ENCODE measurements at regions not wholly inside any gene's neighbourhood (a gene's known extent, or its start where the extent isn't known, plus 50 kb on each side); places are given as distances from the start of the nearest gene placed in this dataset.

- H3K79me1 ChIP-seq (ENCODE audit: low read depth in 1 of 2, low read length in 2 of 2): no peaks in the 10 kb centered on the region
- no peak for TF ChIP-seq MAZ (IDR thresholded peaks at IDR 0.05; ENCODE audit: borderline replicate concordance, low read depth, low read length)
- ChIA-PET POLR2A (ENCODE audit: unreplicated experiment) (no interaction called here), CTCF (no interaction called here)
- intact Hi-C loops (cut with micrococcal nuclease): loop anchor here (5.0 kb wide), 1 partner anchor 923 kb away; no protein-coding TSS in a partner anchor
- WGBS, 2 experiments (ENCODE audit: extremely low coverage in 2 of 2, insufficient read length in 1 of 2): no CpG with 5 or more reads among the region's 4 CpGs
- no peak overlapping the region for H3K9ac ChIP-seq (ENCODE audit: low read depth, low read length)
- no peak overlapping the region for H2BK120ac ChIP-seq (ENCODE audit: low read depth, low read length)
- dilution Hi-C loops (cut with HindIII; ENCODE audit: low sequenced_read_pairs, unreplicated experiment): no loop called here
- H3K9me3 ChIP-seq (ENCODE audit: control insufficient read depth, insufficient read depth, low read length): peaks cover 10% of the 10 kb centered on the region; the same call in 1 of the 2 replicates
- no peak overlapping the region for H4K5ac ChIP-seq (ENCODE audit: low read depth, low read length)
- no peak overlapping the region for H4K8ac ChIP-seq (ENCODE audit: low read depth in 2 of 2, low read length in 2 of 2)
- no peak overlapping the region for H3K4me3 ChIP-seq (ENCODE audit: insufficient read depth, low read depth, low read length)
- H3K14ac ChIP-seq (replicated peaks; ENCODE audit: low read depth, low read length): no peak overlapping the region
- H3K9me1 ChIP-seq (ENCODE audit: insufficient read depth, low read length): no peaks in the 10 kb centered on the region
- no peak for ATAC-seq (ENCODE audit: low read depth)
- H3K56ac ChIP-seq (ENCODE audit: extremely low read depth, insufficient read depth, low read length): no peak overlapping the region
- no peaks in the 10 kb centered on the region for H4K20me1 ChIP-seq (ENCODE audit: insufficient read depth, low read length)
- no peak overlapping the region for H2AFZ ChIP-seq (replicated peaks; ENCODE audit: low read length, poor library complexity)
- H3K18ac ChIP-seq (ENCODE audit: low read depth, low read length): no peak overlapping the region
- H3K4me2 ChIP-seq (ENCODE audit: low read depth, low read length): no peak overlapping the region
- H2AK9ac ChIP-seq (replicated peaks; ENCODE audit: low read depth, low read length, poor library complexity): no peak overlapping the region
- H3K4me1 ChIP-seq (ENCODE audit: control insufficient read depth, insufficient read depth, low read length): no peaks in the 10 kb centered on the region
- in situ Hi-C loops (cut with MboI; ENCODE audit: low sequenced_read_pairs): no loop called here
- no TSS peak for BruUV-seq (replicated peaks)
- no peak overlapping the region for H2AK5ac ChIP-seq (ENCODE audit: low read depth, low read length)
- H2BK5ac ChIP-seq (ENCODE audit: low read depth, low read length, poor library complexity, severe bottlenecking): no peak overlapping the region
- DNase-seq: no peak
- H3K23ac ChIP-seq (ENCODE audit: low read depth, low read length): no peak overlapping the region
- H3K4ac ChIP-seq (ENCODE audit: low read depth, low read length): no peak overlapping the region
- H3K27ac ChIP-seq (ENCODE audit: insufficient read depth, low read length): no peak overlapping the region
- no peaks in the 10 kb centered on the region for H3K36me3 ChIP-seq (ENCODE audit: control insufficient read depth, insufficient read depth, low read length)
- H3K27me3 ChIP-seq (ENCODE audit: control insufficient read depth, insufficient read depth, low read length): no peaks in the 10 kb centered on the region
- H2BK20ac ChIP-seq (ENCODE audit: low read depth, low read length): no peak overlapping the region
- no peak overlapping the region for H2BK15ac ChIP-seq (ENCODE audit: low read depth, low read length)
- no peak overlapping the region for H4K91ac ChIP-seq (ENCODE audit: insufficient read depth, low read depth, low read length)
Measured at GRCh38 chr21:41065539-41065938, 102.4 kb upstream of the BACE2 start.
